Esophagus (tissue), 2 donors: ENCODE measurements at regions not wholly inside any gene's neighbourhood (a gene's known extent, or its start where the extent isn't known, plus 50 kb on each side); places are given as distances from the start of the nearest gene placed in this dataset.

Source experiments
- H3K27ac ChIP-seq, 2 donors: one replicate each; pipeline ENCODE4 v1.5.1; 2013; ENCODE audit warnings: low read depth in 2 of 2, mild to moderate bottlenecking in 2 of 2, inconsistent platforms in 1 of 2, low read length in 1 of 2, moderate library complexity in 1 of 2
- H3K27me3 ChIP-seq, 2 donors: one replicate each; pipeline ENCODE4 v1.6.1; 2013; ENCODE audit warnings: low read length in 2 of 2, control low read depth in 1 of 2, mild to moderate bottlenecking in 1 of 2; ENCODE audit not compliant: insufficient read depth in 2 of 2, control insufficient read depth in 1 of 2
- H3K36me3 ChIP-seq, 2 donors: one replicate each; pipeline ENCODE4 v1.6.1; 2013; ENCODE audit warnings: low read length in 1 of 2; ENCODE audit not compliant: control insufficient read depth in 2 of 2, insufficient read depth in 2 of 2
- H3K4me1 ChIP-seq, 2 donors: one replicate each; pipeline ENCODE4 v1.6.1; 2013; ENCODE audit warnings: low read length in 1 of 2; ENCODE audit not compliant: control insufficient read depth in 2 of 2, insufficient read depth in 2 of 2
- H3K4me3 ChIP-seq, 2 donors: one replicate each; pipeline ENCODE4 v1.5.1; 2013; ENCODE audit warnings: low read length in 2 of 2, mild to moderate bottlenecking in 2 of 2, low read depth in 1 of 2, moderate library complexity in 1 of 2
- H3K9me3 ChIP-seq, 2 donors: one replicate each; pipeline ENCODE4 v1.6.1; 2013; ENCODE audit warnings: mild to moderate bottlenecking in 2 of 2, low read depth in 1 of 2, low read length in 1 of 2, moderate library complexity in 1 of 2; ENCODE audit not compliant: control insufficient read depth in 2 of 2, insufficient read depth in 1 of 2
- WGBS, 2 donors: extraction: QIAGEN DNeasy Blood & Tissue Kit; methylation state at CpG; one replicate each; pipeline ENCODE4 v1.1.7; 2013; 5-methylcytosine and 5-hydroxymethylcytosine counted together
- donor health status: healthy with polysubstance abuse.
- donor health status: Bipolar disorder and iron deficiency.

- H3K9me3 ChIP-seq, result no peaks in the 10 kb centered on the region
- no peaks in the 10 kb centered on the region for H3K36me3 ChIP-seq
- H3K27me3 ChIP-seq, result no peaks in the 10 kb centered on the region
- no peak overlapping the region for H3K4me3 ChIP-seq
- no peak overlapping the region for H3K27ac ChIP-seq
- peaks cover 0 to 6% of the 10 kb centered on the region in 2 donors for H3K4me1 ChIP-seq
Measured at GRCh38 chr13:29696606-29697005, 101.1 kb upstream of the SLC7A1 start.

DNA sequence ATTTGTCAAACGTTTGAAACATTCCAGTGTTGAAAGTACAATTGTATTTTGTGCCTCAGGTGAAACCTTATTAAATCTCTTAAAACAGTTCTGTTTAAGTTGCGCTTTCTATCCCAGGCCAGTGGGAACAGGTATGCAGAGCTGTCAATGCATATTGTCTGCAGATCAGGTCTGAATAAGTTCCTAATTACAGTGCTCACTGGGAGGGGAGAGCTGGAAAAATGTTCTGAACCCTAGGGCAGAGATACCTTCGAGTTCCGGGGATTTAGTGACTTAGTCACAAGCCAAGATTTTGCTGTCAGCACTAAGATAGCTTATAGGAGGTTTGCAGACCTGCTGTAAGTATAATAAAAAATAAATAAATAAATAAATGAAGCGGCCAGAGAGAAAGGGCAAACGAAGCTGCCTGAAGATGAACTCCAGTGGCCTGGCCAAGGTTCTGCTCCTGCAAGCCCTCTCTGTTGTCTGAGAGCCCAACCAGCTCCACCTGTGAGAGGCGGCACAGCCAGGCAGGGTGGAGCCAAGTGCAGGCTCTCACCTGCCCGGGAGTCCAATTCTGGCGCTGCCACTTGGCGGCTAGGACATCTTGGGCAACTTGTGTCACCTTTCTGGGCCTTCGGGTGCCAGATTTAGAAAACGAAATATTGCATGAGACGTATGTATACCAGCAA is 97.9 kb upstream of the SLC7A1 start:
- Histone ChIP-seq H3K27ac (peak overlapping the region; percentile 76 to 81), H3K9me3 (no peaks in the 10 kb centered on the region), H3K27me3 (no peaks in the 10 kb centered on the region), H3K36me3 (no peaks in the 10 kb centered on the region), H3K4me1 (peaks cover 0 to 6% of the 10 kb centered on the region in 2 donors), H3K4me3 (no peak overlapping the region)
- WGBS, 2 donors, result 46 to 54% methylated on average over 13 of the region's 13 CpGs

- H3K4me3 ChIP-seq, result no peak overlapping the region
- no peaks in the 10 kb centered on the region for H3K36me3 ChIP-seq
- peaks cover 0 to 2% of the 10 kb centered on the region in 2 donors for H3K9me3 ChIP-seq
- no peak overlapping the region for H3K27ac ChIP-seq
- no peaks in the 10 kb centered on the region for H3K4me1 ChIP-seq
- 44 to 57% methylated on average over 3 of the region's 3 CpGs for WGBS, 2 donors
- no peaks in the 10 kb centered on the region for H3K27me3 ChIP-seq
Measured at GRCh38 chr13:29689548-29689947, 94.1 kb upstream of the SLC7A1 start.

- no peak overlapping the region for H3K27ac ChIP-seq
- no peaks in the 10 kb centered on the region for H3K27me3 ChIP-seq
- 86 to 94% methylated on average over 3 of the region's 3 CpGs for WGBS, 2 donors
Measured at GRCh38 chr13:29688193-29688592, 92.7 kb upstream of the SLC7A1 start.

GRCh38 chr13:29684441-29684840 is 89.0 kb upstream of the SLC7A1 start:
- Histone ChIP-seq H3K9me3 (peaks cover 0 to 6% of the 10 kb centered on the region in 2 donors), H3K27me3 (no peaks in the 10 kb centered on the region), H3K36me3 (no peaks in the 10 kb centered on the region), H3K4me3 (no peak overlapping the region), H3K4me1 (peaks cover 0 to 2% of the 10 kb centered on the region in 2 donors), H3K27ac (no peak overlapping the region)
- 48 to 49% methylated on average over 1 of the region's 1 CpG for WGBS, 2 donors

More at GRCh38 chr13:29688193-29688592, 92.7 kb upstream of the SLC7A1 start:
- H3K4me1 ChIP-seq, result no peaks in the 10 kb centered on the region
- H3K9me3 ChIP-seq, result peaks cover 0 to 6% of the 10 kb centered on the region in 2 donors
- H3K36me3 ChIP-seq, result no peaks in the 10 kb centered on the region
- H3K4me3 ChIP-seq, result no peak overlapping the region

DNA sequence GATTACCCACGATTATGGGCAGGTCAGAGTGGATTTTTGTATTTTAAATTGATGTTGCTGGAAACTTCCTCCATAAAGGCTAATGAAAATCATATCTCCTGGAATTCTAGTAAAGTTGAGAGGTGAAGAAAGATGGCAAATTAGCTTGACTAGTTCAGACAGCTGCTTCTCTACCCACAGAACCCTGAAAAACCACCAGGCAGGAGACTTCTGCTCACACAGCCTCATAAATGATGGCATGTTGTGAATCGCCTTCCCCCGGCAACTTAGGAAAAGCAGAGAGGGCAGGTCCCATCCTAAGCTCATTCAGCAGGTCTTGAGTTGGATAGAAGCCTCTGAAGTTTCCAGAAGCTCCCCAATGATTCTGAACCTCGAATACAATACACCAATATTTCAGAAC is 87.6 kb upstream of the SLC7A1 start:
- Histone ChIP-seq H3K27ac (no peak overlapping the region), H3K36me3 (no peaks in the 10 kb centered on the region)

GRCh38 chr13:29681864-29682263 is 86.4 kb upstream of the SLC7A1 start:
- 77 to 79% methylated on average over 3 of the region's 3 CpGs for WGBS, 2 donors
- Histone ChIP-seq H3K27me3 (no peaks in the 10 kb centered on the region), H3K4me1 (peaks cover under 1 to 2% of the 10 kb centered on the region in 2 donors)

More for the DNA sequence above, 87.6 kb upstream of the SLC7A1 start:
- Histone ChIP-seq H3K27me3 (no peaks in the 10 kb centered on the region), H3K4me1 (peaks cover 0 to 2% of the 10 kb centered on the region in 2 donors), H3K9me3 (peaks cover 0 to 6% of the 10 kb centered on the region in 2 donors), H3K4me3 (no peak overlapping the region)
- 61 to 70% methylated on average over 4 of the region's 4 CpGs for WGBS, 2 donors

GRCh38 chr13:29679396-29680053 is 84.0 kb upstream of the SLC7A1 start:
- Histone ChIP-seq H3K27ac (no peak overlapping the region), H3K27me3 (no peaks in the 10 kb centered on the region), H3K36me3 (no peaks in the 10 kb centered on the region), H3K9me3 (peaks cover 0 to 4% of the 10 kb centered on the region in 2 donors), H3K4me1 (peaks cover 2 to 5% of the 10 kb centered on the region in 2 donors), H3K4me3 (no peak overlapping the region)
- WGBS, 2 donors, result 54 to 71% methylated on average over 9 of the region's 9 CpGs

More at GRCh38 chr13:29681864-29682263, 86.4 kb upstream of the SLC7A1 start:
- Histone ChIP-seq H3K4me3 (no peak overlapping the region), H3K27ac (no peak overlapping the region), H3K36me3 (no peaks in the 10 kb centered on the region), H3K9me3 (peaks cover 0 to 4% of the 10 kb centered on the region in 2 donors)

DNA sequence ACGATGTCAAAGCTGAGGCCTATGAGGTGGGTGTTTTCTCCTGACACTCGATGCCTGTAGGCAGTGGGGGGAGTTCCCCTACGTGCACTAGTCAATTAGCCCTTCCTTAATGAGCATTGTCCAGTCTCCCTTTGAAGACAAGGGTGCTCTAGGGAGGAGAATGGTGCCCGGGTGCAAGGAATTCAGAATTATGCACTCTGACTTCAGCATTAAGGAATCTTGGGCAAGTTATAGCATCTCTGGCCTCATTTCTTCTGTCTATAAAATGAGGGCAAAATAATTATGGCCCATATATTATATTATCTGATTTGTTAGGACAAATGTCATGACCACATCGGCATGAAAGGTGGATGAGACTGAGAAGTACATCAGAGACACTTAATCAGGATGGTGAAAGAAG is 82.1 kb upstream of the SLC7A1 start:
- WGBS, 2 donors, result 51 to 68% methylated on average over 5 of the region's 5 CpGs
- Histone ChIP-seq H3K4me1 (peaks cover 2 to 5% of the 10 kb centered on the region in 2 donors), H3K27ac (peak overlapping the region; percentile 14 to 75), H3K36me3 (no peaks in the 10 kb centered on the region), H3K27me3 (no peaks in the 10 kb centered on the region), H3K9me3 (no peaks in the 10 kb centered on the region), H3K4me3 (no peak overlapping the region)
